SK-N-SH (cell line): ENCODE measurements at regions not wholly inside any gene's neighbourhood (a gene's known extent, or its start where the extent isn't known, plus 50 kb on each side); places are given as distances from the start of the nearest gene placed in this dataset.

ENCODE experiments used
- MAX ChIP-seq: IDR thresholded peaks from 2 replicates; pipeline ENCODE4 v1.4.0; 2012; ENCODE audit warnings: low read depth
- USF1 ChIP-seq: IDR thresholded peaks from 2 replicates; pipeline ENCODE4 v1.4.0; 2012; ENCODE audit warnings: low read depth, borderline replicate concordance

- TF ChIP-seq MAX (no peak), USF1 (no peak)
These were observed 120.3 kb upstream of the ADAMTS18 start for GRCh38 chr16:77555126-77555525.
